Transverse colon (tissue), 4 donors: ENCODE measurements at regions not wholly inside any gene's neighbourhood (a gene's known extent, or its start where the extent isn't known, plus 50 kb on each side); places are given as distances from the start of the nearest gene placed in this dataset.

Source experiments
- EP300 ChIP-seq: sonication (generic); formaldehyde crosslinking; IDR thresholded peaks from one replicate; pipeline ENCODE4 v1.6.1; 2017; ENCODE audit warnings: antibody characterized with exemption, low read depth
- POLR2A ChIP-seq: fragments of 450-650 bp; IDR thresholded peaks from one replicate; pipeline ENCODE4 v1.6.1; 2016; ENCODE audit warnings: antibody characterized with exemption, mild to moderate bottlenecking, moderate library complexity
- POLR2AphosphoS5 ChIP-seq, 3 donors: sonication (generic); formaldehyde crosslinking; IDR thresholded peaks; one replicate each; pipeline ENCODE4 v1.6.1; 2016; ENCODE audit warnings: antibody characterized with exemption in 3 of 3
- TF ChIP-seq, protein P1 (sequence below), 5 experiments: fragments of 200-600 bp in 3 of 5; fragments of 450-650 bp in 2 of 5; sonication (generic) in 3 of 5; IDR thresholded peaks; 1 replicate in 2 of 5; 2 replicates in 3 of 5; pipeline ENCODE4 v1.5.1; 2016 to 2017; ENCODE audit warnings: antibody characterized with exemption in 5 of 5, inconsistent platforms in 3 of 5, mild to moderate bottlenecking in 2 of 5, moderate library complexity in 1 of 5

DNA sequence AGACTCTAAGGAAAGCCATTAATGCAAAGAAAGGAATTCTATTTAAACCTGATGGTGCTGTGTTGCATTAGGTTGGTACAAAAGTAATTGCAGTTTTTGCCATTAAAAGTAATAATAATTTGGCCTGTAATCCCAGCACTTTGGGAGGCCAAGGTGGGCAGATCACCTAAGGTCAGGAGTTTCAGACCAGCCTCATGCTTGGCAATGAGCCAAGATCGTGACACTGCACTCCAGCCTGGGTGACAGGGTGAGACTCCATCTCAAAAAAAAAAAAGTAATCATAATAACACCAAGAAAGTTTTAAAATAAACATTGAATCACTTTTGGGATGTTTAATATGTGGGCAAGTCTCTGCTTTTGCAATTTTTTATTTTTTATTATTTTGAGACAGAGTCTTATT is 107.3 kb upstream of the FRMD4A start:
- TF ChIP-seq, protein P1, sequence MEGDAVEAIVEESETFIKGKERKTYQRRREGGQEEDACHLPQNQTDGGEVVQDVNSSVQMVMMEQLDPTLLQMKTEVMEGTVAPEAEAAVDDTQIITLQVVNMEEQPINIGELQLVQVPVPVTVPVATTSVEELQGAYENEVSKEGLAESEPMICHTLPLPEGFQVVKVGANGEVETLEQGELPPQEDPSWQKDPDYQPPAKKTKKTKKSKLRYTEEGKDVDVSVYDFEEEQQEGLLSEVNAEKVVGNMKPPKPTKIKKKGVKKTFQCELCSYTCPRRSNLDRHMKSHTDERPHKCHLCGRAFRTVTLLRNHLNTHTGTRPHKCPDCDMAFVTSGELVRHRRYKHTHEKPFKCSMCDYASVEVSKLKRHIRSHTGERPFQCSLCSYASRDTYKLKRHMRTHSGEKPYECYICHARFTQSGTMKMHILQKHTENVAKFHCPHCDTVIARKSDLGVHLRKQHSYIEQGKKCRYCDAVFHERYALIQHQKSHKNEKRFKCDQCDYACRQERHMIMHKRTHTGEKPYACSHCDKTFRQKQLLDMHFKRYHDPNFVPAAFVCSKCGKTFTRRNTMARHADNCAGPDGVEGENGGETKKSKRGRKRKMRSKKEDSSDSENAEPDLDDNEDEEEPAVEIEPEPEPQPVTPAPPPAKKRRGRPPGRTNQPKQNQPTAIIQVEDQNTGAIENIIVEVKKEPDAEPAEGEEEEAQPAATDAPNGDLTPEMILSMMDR (IDR thresholded peaks at IDR 0.05): no peak
- TF ChIP-seq EP300 (no peak), POLR2AphosphoS5 (IDR thresholded peaks at IDR 0.05) (no peak), POLR2A (no peak)
